HepG2 (cell line): ENCODE measurements at regions not wholly inside any gene's neighbourhood (a gene's known extent, or its start where the extent isn't known, plus 50 kb on each side); places are given as distances from the start of the nearest gene placed in this dataset.

Source experiments
- ATAC-seq: fragments of 200-7000 bp; cut with Tn5 transposase; 3 replicates; pipeline ENCODE4 v1.9.1; 2020; ENCODE audit warnings: mild to moderate bottlenecking, moderate library complexity
- BruUV-seq: library from RNA; stranded (reverse); fragments of 400-500 nt; replicated peaks from 2 replicates; lab custom pipeline; 2021; lab: Mats Ljungman, UMichigan
- CTCF ChIA-PET: fragments of 300-600 bp; formaldehyde crosslinking; extraction: SDS; loops from one replicate; lab custom pipeline; 2021; ENCODE audit warnings: low total read pairs, inconsistent platforms, low intra/inter-chr PET ratio; lab: Yijun Ruan, JAX
- POLR2A ChIA-PET: fragments of 350-600 bp; sonication (Branson Sonifier 250); formaldehyde crosslinking; loops from one replicate; lab custom pipeline; 2020; ENCODE audit warnings: antibody characterized with exemption, inconsistent platforms; lab: Yijun Ruan, JAX
- DNase-seq: peaks from one replicate; pipeline ENCODE4 v3.0.0-alpha.2; 2015; ENCODE audit warnings: low spot score
- FAIRE-seq: peaks from 3 replicates; lab custom pipeline; 2011; peaks lifted over from hg19 to GRCh38; lab: Jason Lieb, UNC
- H2AFZ ChIP-seq: one replicate; pipeline ENCODE4 v1.6.1; 2011; ENCODE audit warnings: low read length, inconsistent platforms
- H3K27ac ChIP-seq: fragments of 300-600 bp; 3 replicates; pipeline ENCODE4 v1.8.0; 2011; ENCODE audit warnings: mixed run types, mild to moderate bottlenecking, mixed read lengths, low read length, inconsistent platforms; ENCODE audit not compliant: insufficient read depth; ENCODE audit errors: extremely low read length
- H3K27me3 ChIP-seq, 2 experiments: fragments of 200-600 bp in 1 of 2; 2 replicates in 1 of 2; 3 replicates in 1 of 2; pipeline versions ENCODE4 v1.6.0 to v1.8.0; 2011; ENCODE audit warnings: low read length in 2 of 2, mild to moderate bottlenecking in 2 of 2, moderate library complexity in 2 of 2, inconsistent platforms in 1 of 2; ENCODE audit not compliant: insufficient read depth in 2 of 2, control insufficient read depth in 1 of 2
- H3K36me3 ChIP-seq, 2 experiments: fragments of 200-600 bp in 1 of 2; replicated peaks in 1 of 2; 2 replicates in 1 of 2; 3 replicates in 1 of 2; pipeline versions ENCODE4 v1.5.1 to v1.8.0; 2011; ENCODE audit warnings: low read length in 2 of 2, inconsistent platforms in 1 of 2; ENCODE audit not compliant: insufficient read depth in 2 of 2, control insufficient read depth in 1 of 2
- H3K4me1 ChIP-seq: 2 replicates; pipeline ENCODE4 v1.5.1; 2012; ENCODE audit warnings: low read length, inconsistent platforms; ENCODE audit not compliant: insufficient read depth
- H3K4me2 ChIP-seq: 2 replicates; pipeline ENCODE4 v1.6.0; 2011; ENCODE audit warnings: low read depth, low read length, inconsistent platforms
- H3K4me3 ChIP-seq, 3 experiments: fragments of 200-600 bp in 1 of 3; sonication (generic), shearing (Covaris generic) in 1 of 3; replicated peaks in 1 of 3; 2 replicates each; pipeline ENCODE4 v1.5.1; 2011 to 2016; ENCODE audit warnings: low read length in 3 of 3, inconsistent platforms in 2 of 3, low read depth in 2 of 3, mild to moderate bottlenecking in 2 of 3, control low read depth in 1 of 3, mixed read lengths in 1 of 3; ENCODE audit not compliant: insufficient read depth in 1 of 3
- H3K79me2 ChIP-seq: one replicate; pipeline ENCODE4 v1.6.1; 2011; ENCODE audit warnings: low read length, inconsistent platforms; ENCODE audit not compliant: insufficient read depth
- H3K9ac ChIP-seq: 2 replicates; pipeline ENCODE4 v1.6.0; 2011; ENCODE audit warnings: mild to moderate bottlenecking, low read depth, low read length, inconsistent platforms; ENCODE audit not compliant: insufficient read depth
- H3K9me3 ChIP-seq: 2 replicates; pipeline ENCODE4 v1.5.1; 2012; ENCODE audit warnings: mild to moderate bottlenecking, low read length
- H4K20me1 ChIP-seq: 2 replicates; pipeline ENCODE4 v1.6.0; 2011; ENCODE audit warnings: inconsistent platforms, mild to moderate bottlenecking, low read length, moderate library complexity; ENCODE audit not compliant: insufficient read depth
- ARNTL ChIP-seq: sonication (generic); formaldehyde crosslinking; IDR thresholded peaks from 2 replicates; pipeline ENCODE4 v1.4.0; 2020; ENCODE audit warnings: mild to moderate bottlenecking, missing genetic modification reagents
- CCAR2 ChIP-seq: fragments of 200-400 bp; formaldehyde crosslinking; optimal IDR thresholded peaks from 2 replicates; pipeline ENCODE3; 2018; ENCODE audit warnings: low read depth, mild to moderate bottlenecking, low read length, moderate library complexity
- GMEB1 ChIP-seq: sonication (generic); formaldehyde crosslinking; IDR thresholded peaks from 2 replicates; pipeline ENCODE4 v1.5.1; 2020; ENCODE audit warnings: missing genetic modification reagents, mild to moderate bottlenecking, borderline replicate concordance
- JDP2 ChIP-seq: sonication (generic); formaldehyde crosslinking; IDR thresholded peaks from 2 replicates; pipeline ENCODE4 v1.8.1; 2022; ENCODE audit warnings: missing genetic modification reagents, borderline replicate concordance
- KMT2A ChIP-seq: sonication (generic); formaldehyde crosslinking; IDR thresholded peaks from 2 replicates; pipeline ENCODE4 v1.4.0; 2020; ENCODE audit warnings: missing genetic modification reagents
- NFE2L1 ChIP-seq: sonication (generic); formaldehyde crosslinking; IDR thresholded peaks from 2 replicates; pipeline ENCODE4 v1.4.0; 2020; ENCODE audit warnings: missing genetic modification reagents, mild to moderate bottlenecking, borderline replicate concordance
- SOX5 ChIP-seq: IDR thresholded peaks from 2 replicates; pipeline ENCODE4 v1.6.1; 2016; ENCODE audit warnings: borderline replicate concordance
- TSC22D2 ChIP-seq: sonication (generic); formaldehyde crosslinking; IDR thresholded peaks from 2 replicates; pipeline ENCODE4 v1.5.1; 2020; ENCODE audit warnings: missing genetic modification reagents, mild to moderate bottlenecking, borderline replicate concordance
- ZHX1 ChIP-seq: sonication (generic); formaldehyde crosslinking; IDR thresholded peaks from 2 replicates; pipeline ENCODE4 v1.8.1; 2022; ENCODE audit warnings: low read depth, mild to moderate bottlenecking, missing genetic modification reagents
- ZNF850 ChIP-seq: sonication (generic); formaldehyde crosslinking; conservative IDR thresholded peaks from 2 replicates; pipeline ENCODE4 v1.9.0; 2021; ENCODE audit warnings: mild to moderate bottlenecking, missing genetic modification reagents
- WGBS: methylation state at CpG from one replicate; pipeline ENCODE4 v1.1.6; 2017; ENCODE audit warnings: low lambda C conversion rate; 5-methylcytosine and 5-hydroxymethylcytosine counted together
- in situ Hi-C: cut with HindIII; loops from 2 replicates; pipeline ENCODE4 v1.10.0; 2017; ENCODE audit warnings: low pct_unique_long_range_greater_than_20kb; ENCODE audit not compliant: extremely low pct_ligation_motif_present
- intact Hi-C: fragments of 100-400 bp; cut with micrococcal nuclease; formaldehyde crosslinking; loops from one replicate; pipeline ENCODE4 v1.10.0; 2022; ENCODE audit not compliant: unreplicated experiment

- Histone ChIP-seq H3K4me2 (no peak overlapping the region), H3K4me1 (no peaks in the 10 kb centered on the region), H2AFZ (no peak overlapping the region), H3K27me3 (no peaks in the 10 kb centered on the region), H3K36me3 (no peaks in the 10 kb centered on the region; a peak in 1 of 5 replicates), H3K27ac (no peak overlapping the region), H4K20me1 (no peaks in the 10 kb centered on the region), H3K9me3 (peaks cover 73% of the 10 kb centered on the region), H3K79me2 (no peaks in the 10 kb centered on the region)
- BruUV-seq, result no TSS peak
- 8% methylated on average over 5 of the region's 5 CpGs for WGBS
- FAIRE-seq, result no peak
- ChIA-PET POLR2A (no interaction called here), CTCF (no interaction called here)
- DNase-seq, result no peak
- no peak for ATAC-seq
- in situ Hi-C loops, result no loop called here
- intact Hi-C loops, result no loop called here
- no peak for TF ChIP-seq SOX5 (CRISPR knock-in tag)
- TF ChIP-seq ARNTL (CRISPR knock-in tag), result no peak
- no peak for TF ChIP-seq GMEB1 (CRISPR knock-in tag)
- no peak for TF ChIP-seq NFE2L1 (CRISPR knock-in tag)
- no peak for TF ChIP-seq CCAR2
- TF ChIP-seq KMT2A (CRISPR knock-in tag), result no peak
- no peak for TF ChIP-seq ZHX1 (CRISPR knock-in tag)
- TF ChIP-seq ZNF850 (CRISPR knock-in tag), result no peak
- TF ChIP-seq JDP2, result no peak
- no peak for TF ChIP-seq TSC22D2
- TF ChIP-seq, all 625 proteins: peak for 0
- no peak overlapping the region for H3K4me3 ChIP-seq
- H3K9ac ChIP-seq, result no peak overlapping the region
Measured at GRCh38 chr6:22206106-22206505, 90.7 kb downstream of the PRL start.
